ENCODE measurements at regions not wholly inside any gene's neighbourhood (a gene's known extent, or its start where the extent isn't known, plus 50 kb on each side); places are given as distances from the start of the nearest gene placed in this dataset.

DNA sequence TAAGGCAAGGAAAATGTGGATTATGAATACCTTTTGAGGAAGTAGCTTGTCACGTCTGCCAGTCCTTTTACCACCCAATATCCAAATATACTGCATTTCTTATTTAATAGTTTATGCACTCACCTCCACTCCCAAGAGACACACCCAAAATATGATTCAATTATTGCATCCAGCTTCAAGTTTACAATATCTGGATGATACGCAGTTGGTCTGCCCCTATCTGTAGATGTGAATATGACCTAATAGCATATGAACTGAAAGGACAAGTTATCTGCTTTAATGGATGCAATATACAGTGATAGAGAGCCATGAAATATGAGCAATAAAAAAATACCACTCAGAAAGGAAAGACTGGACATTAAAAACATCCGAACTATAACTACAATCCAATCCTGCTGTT is 159.4 kb upstream of the MAGI2 start:
- TF ChIP-seq, protein P1, sequence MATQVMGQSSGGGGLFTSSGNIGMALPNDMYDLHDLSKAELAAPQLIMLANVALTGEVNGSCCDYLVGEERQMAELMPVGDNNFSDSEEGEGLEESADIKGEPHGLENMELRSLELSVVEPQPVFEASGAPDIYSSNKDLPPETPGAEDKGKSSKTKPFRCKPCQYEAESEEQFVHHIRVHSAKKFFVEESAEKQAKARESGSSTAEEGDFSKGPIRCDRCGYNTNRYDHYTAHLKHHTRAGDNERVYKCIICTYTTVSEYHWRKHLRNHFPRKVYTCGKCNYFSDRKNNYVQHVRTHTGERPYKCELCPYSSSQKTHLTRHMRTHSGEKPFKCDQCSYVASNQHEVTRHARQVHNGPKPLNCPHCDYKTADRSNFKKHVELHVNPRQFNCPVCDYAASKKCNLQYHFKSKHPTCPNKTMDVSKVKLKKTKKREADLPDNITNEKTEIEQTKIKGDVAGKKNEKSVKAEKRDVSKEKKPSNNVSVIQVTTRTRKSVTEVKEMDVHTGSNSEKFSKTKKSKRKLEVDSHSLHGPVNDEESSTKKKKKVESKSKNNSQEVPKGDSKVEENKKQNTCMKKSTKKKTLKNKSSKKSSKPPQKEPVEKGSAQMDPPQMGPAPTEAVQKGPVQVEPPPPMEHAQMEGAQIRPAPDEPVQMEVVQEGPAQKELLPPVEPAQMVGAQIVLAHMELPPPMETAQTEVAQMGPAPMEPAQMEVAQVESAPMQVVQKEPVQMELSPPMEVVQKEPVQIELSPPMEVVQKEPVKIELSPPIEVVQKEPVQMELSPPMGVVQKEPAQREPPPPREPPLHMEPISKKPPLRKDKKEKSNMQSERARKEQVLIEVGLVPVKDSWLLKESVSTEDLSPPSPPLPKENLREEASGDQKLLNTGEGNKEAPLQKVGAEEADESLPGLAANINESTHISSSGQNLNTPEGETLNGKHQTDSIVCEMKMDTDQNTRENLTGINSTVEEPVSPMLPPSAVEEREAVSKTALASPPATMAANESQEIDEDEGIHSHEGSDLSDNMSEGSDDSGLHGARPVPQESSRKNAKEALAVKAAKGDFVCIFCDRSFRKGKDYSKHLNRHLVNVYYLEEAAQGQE (IDR thresholded peaks at IDR 0.05; ENCODE audit: low read depth): no peak
- TF ChIP-seq EP300 (IDR thresholded peaks at IDR 0.05; ENCODE audit: borderline replicate concordance) (no peak), RAD21 (IDR thresholded peaks at IDR 0.05; ENCODE audit: low read depth) (no peak), TAF1 (IDR thresholded peaks at IDR 0.05; ENCODE audit: low read depth) (no peak), EGR1 (IDR thresholded peaks at IDR 0.05) (no peak), TCF12 (IDR thresholded peaks at IDR 0.05; ENCODE audit: low read depth) (no peak), YY1 (IDR thresholded peaks at IDR 0.05; ENCODE audit: low read depth) (no peak), TEAD4 (IDR thresholded peaks at IDR 0.05) (no peak), CEBPB (IDR thresholded peaks at IDR 0.05) (no peak), CREB1 (IDR thresholded peaks at IDR 0.05; ENCODE audit: low read depth) (no peak), ZBTB7A (IDR thresholded peaks at IDR 0.05; ENCODE audit: low read depth) (no peak), FOXM1 (IDR thresholded peaks at IDR 0.05; ENCODE audit: borderline replicate concordance, low read depth) (no peak)
- TF ChIP-seq, protein P2, sequence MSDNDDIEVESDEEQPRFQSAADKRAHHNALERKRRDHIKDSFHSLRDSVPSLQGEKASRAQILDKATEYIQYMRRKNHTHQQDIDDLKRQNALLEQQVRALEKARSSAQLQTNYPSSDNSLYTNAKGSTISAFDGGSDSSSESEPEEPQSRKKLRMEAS (IDR thresholded peaks at IDR 0.05): no peak
- TF ChIP-seq, protein P3, sequence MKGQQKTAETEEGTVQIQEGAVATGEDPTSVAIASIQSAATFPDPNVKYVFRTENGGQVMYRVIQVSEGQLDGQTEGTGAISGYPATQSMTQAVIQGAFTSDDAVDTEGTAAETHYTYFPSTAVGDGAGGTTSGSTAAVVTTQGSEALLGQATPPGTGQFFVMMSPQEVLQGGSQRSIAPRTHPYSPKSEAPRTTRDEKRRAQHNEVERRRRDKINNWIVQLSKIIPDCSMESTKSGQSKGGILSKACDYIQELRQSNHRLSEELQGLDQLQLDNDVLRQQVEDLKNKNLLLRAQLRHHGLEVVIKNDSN (IDR thresholded peaks at IDR 0.05): no peak

All from Ishikawa (cell line).